WERI-Rb-1 (cell line): ENCODE measurements at regions not wholly inside any gene's neighbourhood (a gene's known extent, or its start where the extent isn't known, plus 50 kb on each side); places are given as distances from the start of the nearest gene placed in this dataset.

Experiments
- DNase-seq: peaks from one replicate; pipeline ENCODE4 v3.0.0-alpha.2; 2020
- H3K27ac ChIP-seq: fragments of 250-450 bp; sonication (Bioruptor Pico); 2 replicates; pipeline ENCODE4 v1.5.1; 2020; ENCODE audit warnings: mild to moderate bottlenecking, moderate library complexity
- H3K27me3 ChIP-seq: fragments of 250-450 bp; sonication (Bioruptor Pico); 2 replicates; pipeline ENCODE4 v1.5.1; 2021; ENCODE audit warnings: mild to moderate bottlenecking, low read depth, moderate library complexity; ENCODE audit not compliant: insufficient read depth, severe bottlenecking
- H3K36me3 ChIP-seq: fragments of 250-450 bp; sonication (Bioruptor Pico); 2 replicates; pipeline ENCODE4 v1.5.1; 2020; ENCODE audit warnings: mild to moderate bottlenecking, moderate library complexity
- H3K4me3 ChIP-seq: 2 replicates; pipeline ENCODE4 v1.5.1; 2011; ENCODE audit warnings: low read depth, mild to moderate bottlenecking, control low read depth, low read length
- H3K9me3 ChIP-seq: fragments of 250-450 bp; sonication (Bioruptor Pico); 2 replicates; pipeline ENCODE4 v1.5.1; 2021; ENCODE audit warnings: mild to moderate bottlenecking, moderate library complexity; ENCODE audit not compliant: severe bottlenecking
- TF ChIP-seq, protein P1 (sequence below): IDR thresholded peaks from 2 replicates; pipeline ENCODE4 v1.5.1; 2011; ENCODE audit warnings: low read depth, mild to moderate bottlenecking, control low read depth, inconsistent platforms, low read length

DNA sequence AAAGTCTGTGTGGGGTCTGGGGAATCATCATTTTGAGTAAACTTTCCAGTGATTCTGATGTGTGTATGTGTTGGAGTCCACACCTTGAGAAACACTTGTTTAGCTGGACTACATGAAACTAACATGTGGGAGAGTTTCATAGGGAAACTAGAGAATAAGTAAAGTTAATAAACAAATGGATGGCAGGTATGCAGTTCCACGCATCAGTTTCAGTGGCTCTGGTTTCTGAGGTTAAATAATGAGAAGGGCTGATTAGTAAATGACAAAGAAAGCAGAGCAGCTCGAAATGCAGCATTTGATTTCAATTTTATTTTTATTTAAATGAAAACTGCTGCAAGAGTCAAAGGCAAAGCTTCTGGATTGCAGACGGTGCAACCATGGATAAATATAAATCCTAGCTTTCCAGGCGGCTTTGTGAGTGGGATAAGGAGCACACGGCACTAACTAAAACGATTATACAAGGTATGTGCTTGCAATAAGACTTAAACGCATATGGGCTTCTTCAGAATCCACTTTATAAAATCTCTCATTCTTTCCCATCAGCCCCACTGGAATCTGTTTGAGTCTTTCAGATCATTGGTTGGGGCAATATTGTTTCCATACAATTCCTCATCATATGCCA is 310.7 kb downstream of the PLPP3 start:
- DNase-seq, result peak; percentile 31

DNA sequence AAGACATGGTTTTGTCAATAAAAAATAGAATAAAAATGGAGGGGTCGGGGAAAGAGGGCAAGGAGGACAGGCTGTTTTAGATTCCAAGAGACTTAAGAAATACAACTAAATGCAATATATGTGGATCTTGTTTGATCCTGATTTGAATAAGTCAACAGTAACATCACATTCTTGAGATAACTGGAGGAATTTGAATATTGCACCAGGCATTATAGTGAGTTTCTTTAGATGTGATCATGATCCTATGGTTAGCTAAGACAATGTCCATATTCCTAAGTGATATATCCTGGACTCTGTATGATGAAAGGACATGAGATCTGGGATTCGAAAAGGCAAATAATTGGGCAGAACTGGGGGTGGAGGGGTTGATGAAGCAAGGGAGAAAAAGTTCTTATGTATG is 311.8 kb downstream of the PLPP3 start:
- no peaks in the 10 kb centered on the region for H3K27me3 ChIP-seq
- H3K9me3 ChIP-seq, result no peaks in the 10 kb centered on the region
- H3K27ac ChIP-seq, result no peak overlapping the region
- H3K36me3 ChIP-seq, result no peaks in the 10 kb centered on the region
- TF ChIP-seq, protein P1, sequence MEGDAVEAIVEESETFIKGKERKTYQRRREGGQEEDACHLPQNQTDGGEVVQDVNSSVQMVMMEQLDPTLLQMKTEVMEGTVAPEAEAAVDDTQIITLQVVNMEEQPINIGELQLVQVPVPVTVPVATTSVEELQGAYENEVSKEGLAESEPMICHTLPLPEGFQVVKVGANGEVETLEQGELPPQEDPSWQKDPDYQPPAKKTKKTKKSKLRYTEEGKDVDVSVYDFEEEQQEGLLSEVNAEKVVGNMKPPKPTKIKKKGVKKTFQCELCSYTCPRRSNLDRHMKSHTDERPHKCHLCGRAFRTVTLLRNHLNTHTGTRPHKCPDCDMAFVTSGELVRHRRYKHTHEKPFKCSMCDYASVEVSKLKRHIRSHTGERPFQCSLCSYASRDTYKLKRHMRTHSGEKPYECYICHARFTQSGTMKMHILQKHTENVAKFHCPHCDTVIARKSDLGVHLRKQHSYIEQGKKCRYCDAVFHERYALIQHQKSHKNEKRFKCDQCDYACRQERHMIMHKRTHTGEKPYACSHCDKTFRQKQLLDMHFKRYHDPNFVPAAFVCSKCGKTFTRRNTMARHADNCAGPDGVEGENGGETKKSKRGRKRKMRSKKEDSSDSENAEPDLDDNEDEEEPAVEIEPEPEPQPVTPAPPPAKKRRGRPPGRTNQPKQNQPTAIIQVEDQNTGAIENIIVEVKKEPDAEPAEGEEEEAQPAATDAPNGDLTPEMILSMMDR, result no peak
- no peak for DNase-seq
- H3K4me3 ChIP-seq, result no peak overlapping the region

More for the DNA sequence above, 310.7 kb downstream of the PLPP3 start:
- Histone ChIP-seq H3K36me3 (no peaks in the 10 kb centered on the region), H3K4me3 (no peak overlapping the region), H3K9me3 (no peaks in the 10 kb centered on the region), H3K27ac (peak overlapping the region; percentile 20), H3K27me3 (no peaks in the 10 kb centered on the region)
- TF ChIP-seq, protein P1, result no peak

DNA sequence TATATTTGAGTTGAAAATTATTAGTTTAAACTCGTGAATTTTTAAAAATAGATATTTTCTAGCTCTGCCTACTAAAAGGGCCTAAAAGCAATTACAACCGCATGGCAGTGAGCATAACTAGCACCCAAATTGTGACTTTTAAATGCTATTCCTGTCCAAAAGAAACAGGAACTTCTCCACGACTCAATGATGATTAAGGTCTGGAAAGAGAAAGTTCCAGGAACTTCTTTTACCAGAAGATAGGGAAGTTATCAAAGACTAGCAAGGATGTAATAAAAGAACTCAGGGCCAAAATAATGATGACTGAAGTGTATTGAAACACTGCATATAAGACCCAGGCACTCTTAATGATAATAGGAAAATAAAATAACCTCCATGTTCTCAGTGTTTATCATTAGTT is 313.0 kb downstream of the PLPP3 start:
- DNase-seq, result no peak
- Histone ChIP-seq H3K36me3 (no peaks in the 10 kb centered on the region), H3K9me3 (no peaks in the 10 kb centered on the region), H3K4me3 (no peak overlapping the region), H3K27me3 (no peaks in the 10 kb centered on the region), H3K27ac (no peak overlapping the region)
- TF ChIP-seq, protein P1, result no peak

DNA sequence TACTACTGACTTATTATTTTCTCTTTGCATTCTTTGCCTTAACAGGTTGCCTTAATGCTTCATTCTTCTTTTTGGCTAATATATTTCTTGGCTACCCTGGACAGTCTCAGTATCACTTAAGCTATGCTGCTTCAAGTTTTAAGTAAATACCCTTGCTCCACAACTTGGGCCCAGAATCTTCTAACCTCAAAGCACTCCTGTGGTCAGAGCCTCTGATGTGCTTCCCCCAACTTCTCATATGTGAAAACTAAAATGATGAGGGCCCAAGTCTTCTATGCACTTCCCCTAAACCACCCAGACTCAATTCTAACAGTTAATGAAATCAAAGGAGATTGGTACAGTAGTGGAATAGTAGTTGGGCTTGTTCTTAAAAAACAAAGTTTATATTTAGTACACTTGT is 314.1 kb downstream of the PLPP3 start:
- Histone ChIP-seq H3K36me3 (no peaks in the 10 kb centered on the region), H3K27me3 (no peaks in the 10 kb centered on the region), H3K9me3 (peaks cover 3% of the 10 kb centered on the region), H3K4me3 (no peak overlapping the region), H3K27ac (no peak overlapping the region)
- no peak for DNase-seq
- TF ChIP-seq, protein P1, result no peak

DNA sequence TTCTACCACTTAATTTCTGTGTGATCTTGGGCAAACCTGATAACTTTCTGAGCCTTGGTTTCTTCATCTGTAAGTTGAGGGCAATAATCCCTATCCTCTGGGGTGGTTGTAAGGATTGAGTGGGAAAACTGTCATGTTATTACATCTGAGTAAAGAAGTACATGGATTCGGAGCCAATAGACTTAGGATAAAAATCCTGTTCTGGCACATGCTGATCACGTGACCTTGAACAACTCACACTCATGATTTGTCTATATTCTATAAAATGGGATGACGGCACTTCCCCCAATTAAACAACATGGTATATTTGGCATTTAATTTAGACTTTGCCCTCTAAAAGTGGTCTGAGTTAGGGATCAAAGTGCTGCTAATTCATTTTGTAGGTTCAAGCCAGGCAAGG is 315.5 kb downstream of the PLPP3 start:
- DNase-seq, result no peak
- no peak overlapping the region for H3K4me3 ChIP-seq

More for the DNA sequence above, 315.5 kb downstream of the PLPP3 start:
- peaks cover 4% of the 10 kb centered on the region for H3K9me3 ChIP-seq
- TF ChIP-seq, protein P1, result no peak
- no peak overlapping the region for H3K27ac ChIP-seq
- H3K36me3 ChIP-seq, result no peaks in the 10 kb centered on the region
- no peaks in the 10 kb centered on the region for H3K27me3 ChIP-seq
